ENCODE measurements at regions not wholly inside any gene's neighbourhood (a gene's known extent, or its start where the extent isn't known, plus 50 kb on each side); places are given as distances from the start of the nearest gene placed in this dataset.

DNA sequence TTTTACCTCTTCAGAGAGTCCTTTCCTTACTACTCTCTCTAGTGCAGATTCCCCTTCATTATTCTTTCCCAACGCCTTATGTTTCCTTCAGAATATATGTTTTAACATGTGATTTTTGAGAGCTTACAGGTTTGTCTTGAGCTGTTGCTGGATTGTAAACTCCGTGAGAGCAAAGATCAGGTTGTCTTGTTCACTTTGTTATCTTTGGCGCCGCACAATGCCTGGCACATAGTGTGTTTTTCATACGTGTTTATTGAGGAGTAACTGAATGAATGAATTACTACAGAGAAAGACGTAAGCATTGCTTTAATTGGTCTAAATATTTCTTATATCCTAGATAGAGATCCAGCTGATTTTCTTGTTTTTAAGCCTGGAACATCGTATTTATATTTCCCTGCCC is 80.5 kb upstream of the SLC4A4 start:
- TF ChIP-seq, protein P1, sequence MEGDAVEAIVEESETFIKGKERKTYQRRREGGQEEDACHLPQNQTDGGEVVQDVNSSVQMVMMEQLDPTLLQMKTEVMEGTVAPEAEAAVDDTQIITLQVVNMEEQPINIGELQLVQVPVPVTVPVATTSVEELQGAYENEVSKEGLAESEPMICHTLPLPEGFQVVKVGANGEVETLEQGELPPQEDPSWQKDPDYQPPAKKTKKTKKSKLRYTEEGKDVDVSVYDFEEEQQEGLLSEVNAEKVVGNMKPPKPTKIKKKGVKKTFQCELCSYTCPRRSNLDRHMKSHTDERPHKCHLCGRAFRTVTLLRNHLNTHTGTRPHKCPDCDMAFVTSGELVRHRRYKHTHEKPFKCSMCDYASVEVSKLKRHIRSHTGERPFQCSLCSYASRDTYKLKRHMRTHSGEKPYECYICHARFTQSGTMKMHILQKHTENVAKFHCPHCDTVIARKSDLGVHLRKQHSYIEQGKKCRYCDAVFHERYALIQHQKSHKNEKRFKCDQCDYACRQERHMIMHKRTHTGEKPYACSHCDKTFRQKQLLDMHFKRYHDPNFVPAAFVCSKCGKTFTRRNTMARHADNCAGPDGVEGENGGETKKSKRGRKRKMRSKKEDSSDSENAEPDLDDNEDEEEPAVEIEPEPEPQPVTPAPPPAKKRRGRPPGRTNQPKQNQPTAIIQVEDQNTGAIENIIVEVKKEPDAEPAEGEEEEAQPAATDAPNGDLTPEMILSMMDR (IDR thresholded peaks at IDR 0.05; ENCODE audit: poor library complexity, severe bottlenecking), result no peak
- Histone ChIP-seq H3K36me3 (ENCODE audit: low read depth) (no peaks in the 10 kb centered on the region), H3K27me3 (ENCODE audit: insufficient read depth, poor library complexity, severe bottlenecking) (no peaks in the 10 kb centered on the region), H3K9me3 (ENCODE audit: severe bottlenecking) (no peaks in the 10 kb centered on the region), H3K4me1 (ENCODE audit: insufficient read depth, poor library complexity, severe bottlenecking) (peaks cover 13% of the 10 kb centered on the region), H3K4me3 (ENCODE audit: severe bottlenecking) (no peak overlapping the region), H3K27ac (ENCODE audit: poor library complexity, severe bottlenecking) (no peak overlapping the region)
- no peak for ATAC-seq (ENCODE audit: low read depth)
- no peak for DNase-seq (ENCODE audit: low spot score)

DNA sequence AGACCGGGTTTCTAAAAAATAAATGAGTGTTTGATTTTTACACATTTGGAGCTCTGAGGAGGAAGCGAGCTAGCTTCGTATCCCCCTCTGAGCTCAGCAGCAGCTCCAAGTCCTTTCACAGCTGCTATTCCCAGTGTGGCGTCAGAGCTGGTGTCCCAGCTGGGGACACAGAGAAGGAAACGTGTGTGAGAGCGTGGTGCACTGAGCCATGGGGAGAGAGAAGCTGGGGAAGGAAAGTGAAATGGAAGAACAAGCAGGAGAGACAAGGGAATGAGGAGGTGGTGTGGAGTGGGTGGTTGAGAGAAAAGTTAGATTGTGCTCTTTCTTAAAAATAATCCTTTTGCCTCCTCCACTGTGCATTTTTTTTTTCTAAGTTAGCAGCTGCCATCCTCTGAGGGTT is 79.5 kb upstream of the SLC4A4 start:
- DNase-seq (ENCODE audit: low spot score) (no peak), ATAC-seq (ENCODE audit: low read depth) (no peak)
- Histone ChIP-seq H3K27ac (ENCODE audit: poor library complexity, severe bottlenecking) (peak overlapping the region; percentile 46), H3K4me1 (ENCODE audit: insufficient read depth, poor library complexity, severe bottlenecking) (peaks cover 13% of the 10 kb centered on the region), H3K9me3 (ENCODE audit: severe bottlenecking) (no peaks in the 10 kb centered on the region), H3K4me3 (ENCODE audit: severe bottlenecking) (no peak overlapping the region), H3K36me3 (ENCODE audit: low read depth) (no peaks in the 10 kb centered on the region), H3K27me3 (ENCODE audit: insufficient read depth, poor library complexity, severe bottlenecking) (no peaks in the 10 kb centered on the region)
- TF ChIP-seq, protein P1 (IDR thresholded peaks at IDR 0.05; ENCODE audit: poor library complexity, severe bottlenecking), result no peak

GRCh38 chr4:71259911-71260331 is 78.9 kb upstream of the SLC4A4 start:
- TF ChIP-seq, protein P1 (IDR thresholded peaks at IDR 0.05; ENCODE audit: poor library complexity, severe bottlenecking), result no peak
- peak overlapping the region; percentile 46 for H3K27ac ChIP-seq (ENCODE audit: poor library complexity, severe bottlenecking)

GRCh38 chr4:71260544-71260943 is 78.3 kb upstream of the SLC4A4 start:
- Histone ChIP-seq H3K9me3 (ENCODE audit: severe bottlenecking) (no peaks in the 10 kb centered on the region), H3K27me3 (ENCODE audit: insufficient read depth, poor library complexity, severe bottlenecking) (no peaks in the 10 kb centered on the region), H3K4me3 (ENCODE audit: severe bottlenecking) (no peak overlapping the region), H3K4me1 (ENCODE audit: insufficient read depth, poor library complexity, severe bottlenecking) (peaks cover 13% of the 10 kb centered on the region), H3K36me3 (ENCODE audit: low read depth) (no peaks in the 10 kb centered on the region), H3K27ac (ENCODE audit: poor library complexity, severe bottlenecking) (peak overlapping the region; percentile 46)
- ATAC-seq (ENCODE audit: low read depth), result no peak
- DNase-seq (ENCODE audit: low spot score), result no peak
- TF ChIP-seq, protein P1 (IDR thresholded peaks at IDR 0.05; ENCODE audit: poor library complexity, severe bottlenecking), result no peak

More at GRCh38 chr4:71259911-71260331, 78.9 kb upstream of the SLC4A4 start:
- Histone ChIP-seq H3K9me3 (ENCODE audit: severe bottlenecking) (no peaks in the 10 kb centered on the region), H3K36me3 (ENCODE audit: low read depth) (no peaks in the 10 kb centered on the region), H3K27me3 (ENCODE audit: insufficient read depth, poor library complexity, severe bottlenecking) (no peaks in the 10 kb centered on the region), H3K4me1 (ENCODE audit: insufficient read depth, poor library complexity, severe bottlenecking) (peaks cover 13% of the 10 kb centered on the region), H3K4me3 (ENCODE audit: severe bottlenecking) (no peak overlapping the region)
- ATAC-seq (ENCODE audit: low read depth), result peak; percentile 93
- no peak for DNase-seq (ENCODE audit: low spot score)

DNA sequence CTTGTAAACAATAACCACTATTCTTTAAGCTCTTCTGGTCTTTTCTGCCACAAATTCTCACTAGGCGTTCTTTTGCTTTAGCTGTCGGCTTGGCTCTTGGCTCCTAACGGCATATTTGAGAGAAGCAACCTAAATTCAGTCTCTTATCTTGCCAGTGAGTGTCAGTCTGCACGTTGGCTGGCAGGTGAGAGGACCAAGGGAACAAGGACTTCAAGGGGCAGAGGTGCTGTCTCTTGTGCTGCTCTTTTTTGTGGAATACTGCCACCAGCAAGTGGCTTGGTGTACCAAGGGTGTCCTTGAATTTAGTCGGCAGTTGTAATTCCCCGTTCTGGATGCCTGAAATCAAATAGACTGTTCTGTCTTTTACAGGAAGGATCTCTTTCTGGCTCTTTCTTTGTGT is 77.8 kb upstream of the SLC4A4 start:
- ATAC-seq (ENCODE audit: low read depth), result no peak
- H3K4me3 ChIP-seq (ENCODE audit: severe bottlenecking), result no peak overlapping the region

More for the DNA sequence above, 77.8 kb upstream of the SLC4A4 start:
- no peak for DNase-seq (ENCODE audit: low spot score)
- Histone ChIP-seq H3K27ac (ENCODE audit: poor library complexity, severe bottlenecking) (no peak overlapping the region), H3K36me3 (ENCODE audit: low read depth) (no peaks in the 10 kb centered on the region), H3K27me3 (ENCODE audit: insufficient read depth, poor library complexity, severe bottlenecking) (no peaks in the 10 kb centered on the region), H3K9me3 (ENCODE audit: severe bottlenecking) (no peaks in the 10 kb centered on the region), H3K4me1 (ENCODE audit: insufficient read depth, poor library complexity, severe bottlenecking) (peaks cover 13% of the 10 kb centered on the region)
- TF ChIP-seq, protein P1 (IDR thresholded peaks at IDR 0.05; ENCODE audit: poor library complexity, severe bottlenecking), result no peak
